NCI-H2029 treated with DMSO at 0.1 percent for 48 hours (cell line): ENCODE measurements at regions not wholly inside any gene's neighbourhood (a gene's known extent, or its start where the extent isn't known, plus 50 kb on each side); places are given as distances from the start of the nearest gene placed in this dataset.

ENCODE experiments used
- DNase-seq: peaks from one replicate; lab custom pipeline; 2025; lab: John Stamatoyannopoulos, UW

- DNase-seq, result no peak
These were observed 309.8 kb downstream of the AHR start for GRCh38 chr7:17608114-17608833.

DNA sequence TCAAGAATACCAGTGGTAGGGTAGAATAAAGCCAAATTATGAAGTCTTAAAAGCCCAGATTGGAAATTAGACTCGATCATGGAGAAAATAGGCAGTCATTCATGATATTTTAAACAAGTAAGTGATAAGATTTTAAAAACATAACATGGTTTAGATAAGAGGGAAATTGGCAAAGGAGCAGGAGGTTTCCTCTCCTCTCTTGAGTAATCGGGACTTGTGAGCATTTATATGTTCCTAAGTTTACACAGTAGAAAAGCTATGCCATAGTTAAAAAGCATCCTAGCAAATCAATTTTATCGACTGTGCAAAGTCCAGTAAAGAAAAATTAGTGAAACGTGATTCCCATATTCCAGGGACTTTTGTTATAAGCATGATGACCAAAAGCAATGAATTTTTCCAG, 313.2 kb downstream of the AHR start:
- no peak for DNase-seq

DNA sequence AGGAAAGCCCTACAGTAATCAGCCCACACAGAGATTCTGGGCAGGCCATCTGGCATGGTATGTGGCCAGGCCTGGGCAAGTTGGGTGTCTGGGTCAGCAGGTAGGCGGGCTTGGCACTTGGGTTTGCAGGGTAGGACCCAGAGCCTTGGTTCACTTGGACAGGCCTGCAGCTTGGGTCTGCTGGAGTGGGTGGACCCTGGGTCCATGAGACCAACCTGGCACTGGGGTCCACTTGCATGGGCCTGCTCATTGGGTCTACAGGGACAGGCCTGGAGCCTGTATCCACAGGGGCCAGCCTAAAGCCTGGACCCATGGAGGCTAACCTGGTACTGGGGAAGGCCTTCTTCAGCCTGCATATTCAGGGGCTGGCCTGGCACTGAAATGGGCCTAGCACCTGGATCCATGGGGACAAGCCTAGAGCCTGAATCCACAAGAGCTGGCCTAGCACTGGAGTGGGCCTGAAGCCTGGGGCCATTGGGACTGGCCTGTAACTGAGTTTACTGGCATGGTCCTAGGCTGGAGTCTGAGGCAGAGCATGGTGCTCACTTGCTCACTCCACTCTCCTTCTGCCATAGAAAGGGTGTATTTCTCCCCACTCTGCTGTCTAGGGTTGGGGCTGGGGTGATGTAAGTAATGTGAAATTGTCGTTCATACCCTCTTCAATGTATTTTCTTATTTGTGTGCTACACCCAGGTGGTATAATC, 315.0 kb downstream of the AHR start:
- no peak for DNase-seq

GRCh38 chr7:17617380-17617779, 318.9 kb downstream of the AHR start:
- DNase-seq, result no peak

- no peak for DNase-seq
These were observed 319.6 kb downstream of the AHR start for GRCh38 chr7:17617857-17618651.

GRCh38 chr7:17618652-17618974, 320.2 kb downstream of the AHR start:
- DNase-seq, result no peak

- no peak for DNase-seq
These were observed 320.9 kb downstream of the AHR start for GRCh38 chr7:17619196-17619818.

- DNase-seq, result no peak
These were observed 319.7 kb downstream of the SNX13 start for GRCh38 chr7:17620566-17620965.

GRCh38 chr7:17622451-17622850, 317.8 kb downstream of the SNX13 start:
- DNase-seq, result no peak

DNA sequence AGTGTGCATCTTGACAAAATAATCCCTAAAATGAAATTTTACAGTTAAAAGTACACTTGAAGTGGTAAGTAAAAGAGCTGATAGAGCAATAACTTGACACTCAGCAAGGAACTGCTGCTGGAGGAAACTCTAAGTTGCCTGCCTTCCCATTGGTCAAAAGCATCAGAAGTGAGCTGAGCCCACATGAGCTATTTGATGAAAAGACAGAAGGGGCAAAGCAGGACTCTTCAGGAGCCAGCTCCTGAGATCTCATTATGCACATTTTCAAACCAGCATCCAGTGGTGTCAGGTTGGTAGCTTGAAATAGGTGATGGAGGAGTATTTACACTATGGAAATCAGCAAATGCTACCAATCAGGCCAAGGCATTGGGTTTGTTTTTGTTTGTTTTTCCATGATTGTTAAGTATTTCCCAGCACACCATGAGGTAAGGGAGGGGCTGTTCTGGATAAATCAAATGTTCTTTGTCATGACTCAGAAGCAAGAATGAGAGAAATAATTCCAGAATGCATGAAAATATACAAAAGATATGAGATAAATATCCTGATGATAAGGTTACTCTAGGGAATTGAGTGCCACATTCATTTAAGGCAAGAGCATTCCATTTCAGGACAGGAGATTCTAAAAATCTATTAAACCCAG, 316.6 kb downstream of the SNX13 start:
- no peak for DNase-seq

DNA sequence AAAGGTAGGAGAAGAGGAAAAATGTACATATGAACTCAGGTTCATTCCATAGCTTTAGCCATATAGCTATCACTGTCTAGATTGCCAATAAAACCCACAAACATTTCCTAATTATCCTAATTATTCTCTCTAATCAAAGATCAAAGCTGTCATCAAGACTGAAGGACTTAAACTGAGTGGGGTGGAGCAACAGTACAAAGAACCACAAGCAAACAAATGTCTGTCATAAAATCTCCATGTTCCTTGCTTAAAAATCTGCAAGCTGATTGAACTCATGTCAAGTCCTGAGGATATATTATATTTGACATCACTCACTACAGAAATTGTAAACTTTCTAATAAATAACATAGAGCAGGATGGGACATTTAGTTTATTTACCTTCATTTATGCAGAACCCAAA, 315.9 kb downstream of the SNX13 start:
- DNase-seq, result no peak

DNA sequence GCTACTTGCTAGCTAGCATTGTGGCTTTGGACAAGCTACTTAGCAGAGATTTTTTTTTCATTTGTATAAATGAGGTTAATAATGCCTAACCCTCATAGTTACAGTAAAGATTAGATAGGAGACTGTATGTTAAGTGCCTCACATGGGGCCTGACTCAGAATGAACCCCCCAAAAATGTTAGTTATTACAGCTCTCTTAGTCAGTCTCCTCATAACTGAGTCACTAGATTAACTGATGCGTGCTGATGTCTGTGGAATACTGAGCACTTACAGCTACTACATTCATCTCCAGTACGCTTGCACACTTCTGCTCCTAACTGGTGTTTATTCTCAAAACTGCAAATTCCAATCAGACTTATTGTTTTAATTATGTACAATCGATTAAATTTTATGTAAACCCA, 315.3 kb downstream of the SNX13 start:
- DNase-seq, result no peak

DNA sequence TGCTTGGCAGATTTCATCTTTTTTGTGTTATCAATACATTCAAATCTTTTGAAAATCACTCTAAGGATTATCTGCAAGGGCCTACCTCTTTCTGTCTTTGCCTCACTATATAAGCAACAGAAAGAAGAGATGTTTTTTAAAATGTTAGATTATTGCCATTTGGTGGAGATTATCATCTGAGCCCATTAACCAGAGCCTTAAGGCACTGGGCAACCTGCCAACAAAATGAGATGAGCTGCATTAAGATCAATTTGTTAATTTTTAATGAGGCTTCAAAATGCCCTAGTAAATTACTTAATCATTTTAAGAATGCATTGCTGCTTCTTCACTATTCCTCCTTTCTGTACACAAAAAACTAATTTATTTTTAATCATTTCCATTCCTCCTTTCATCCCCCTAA, 314.1 kb downstream of the SNX13 start:
- no peak for DNase-seq

DNA sequence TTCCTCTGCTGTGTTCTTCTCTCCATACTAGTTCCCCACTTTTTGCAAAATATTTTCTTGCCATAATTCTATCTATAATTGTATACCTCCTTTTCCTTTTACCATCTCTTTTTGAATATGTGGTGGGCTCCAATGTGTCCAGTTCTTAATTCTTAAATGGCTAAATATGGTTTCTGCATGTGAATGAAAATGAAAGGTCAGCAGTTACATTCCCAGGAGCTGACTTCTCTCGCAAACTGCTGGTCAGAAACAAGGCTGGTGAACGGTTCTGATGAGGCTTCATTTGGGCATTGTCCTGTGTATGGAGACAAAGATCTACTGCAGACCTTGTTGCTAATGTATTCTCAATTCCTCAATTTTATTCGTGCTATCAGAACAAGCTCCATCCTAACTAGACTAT, 309.2 kb downstream of the SNX13 start:
- no peak for DNase-seq

- no peak for DNase-seq
These were observed 307.9 kb downstream of the SNX13 start for GRCh38 chr7:17632384-17632783.

DNA sequence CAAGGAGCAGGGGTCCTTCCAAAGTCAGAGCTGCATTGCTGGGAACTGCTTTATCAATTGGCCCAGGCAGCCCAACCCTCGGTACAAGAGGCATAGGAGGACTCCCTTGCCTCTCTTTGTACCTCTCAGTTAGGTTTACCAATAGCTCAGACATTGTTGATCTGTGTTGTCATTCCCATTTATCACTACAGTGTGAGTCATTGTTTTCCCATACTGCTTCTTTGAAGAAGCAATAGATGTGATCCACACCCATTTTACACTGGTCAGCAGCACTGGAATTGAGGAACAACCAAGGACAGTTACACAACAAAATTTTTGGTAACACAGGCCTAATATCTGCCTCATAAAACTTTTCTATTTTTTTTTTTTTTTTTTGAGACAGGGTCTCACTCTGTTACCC, 307.2 kb downstream of the SNX13 start:
- DNase-seq, result no peak

- no peak for DNase-seq
These were observed 301.6 kb downstream of the SNX13 start for GRCh38 chr7:17638727-17639126.

DNA sequence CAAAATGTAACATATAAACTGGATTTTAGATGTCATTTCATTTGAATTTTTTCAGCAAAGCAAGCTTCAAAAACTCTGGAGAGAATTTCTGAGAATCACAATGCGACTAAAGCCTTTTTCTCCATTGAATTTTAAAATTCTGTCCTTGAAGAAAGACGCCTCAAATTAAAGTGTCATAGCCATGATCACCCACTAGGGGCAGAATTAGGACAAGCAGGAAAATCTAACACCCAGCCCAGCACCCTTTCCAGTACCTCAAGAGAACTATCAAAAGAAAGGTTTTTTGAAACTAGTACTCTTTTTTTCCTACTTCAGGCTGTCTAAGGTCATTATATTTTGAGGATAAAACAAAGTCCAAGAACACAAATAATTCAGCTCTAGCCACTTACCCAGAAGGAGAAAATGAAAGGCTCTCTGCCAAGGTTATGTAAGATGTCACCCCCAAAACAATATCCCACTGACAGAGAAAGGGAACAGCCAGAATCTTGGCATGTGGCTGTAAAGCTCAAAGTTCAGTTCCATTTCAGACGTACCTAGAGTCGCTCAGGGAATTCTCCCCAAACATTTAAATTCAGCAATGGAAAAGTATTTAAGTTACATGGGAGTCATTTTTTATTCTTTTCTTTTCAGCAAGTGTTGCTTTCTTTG, 299.4 kb downstream of the SNX13 start:
- DNase-seq, result no peak

GRCh38 chr7:17645500-17645899, 294.8 kb downstream of the SNX13 start:
- DNase-seq, result no peak

DNA sequence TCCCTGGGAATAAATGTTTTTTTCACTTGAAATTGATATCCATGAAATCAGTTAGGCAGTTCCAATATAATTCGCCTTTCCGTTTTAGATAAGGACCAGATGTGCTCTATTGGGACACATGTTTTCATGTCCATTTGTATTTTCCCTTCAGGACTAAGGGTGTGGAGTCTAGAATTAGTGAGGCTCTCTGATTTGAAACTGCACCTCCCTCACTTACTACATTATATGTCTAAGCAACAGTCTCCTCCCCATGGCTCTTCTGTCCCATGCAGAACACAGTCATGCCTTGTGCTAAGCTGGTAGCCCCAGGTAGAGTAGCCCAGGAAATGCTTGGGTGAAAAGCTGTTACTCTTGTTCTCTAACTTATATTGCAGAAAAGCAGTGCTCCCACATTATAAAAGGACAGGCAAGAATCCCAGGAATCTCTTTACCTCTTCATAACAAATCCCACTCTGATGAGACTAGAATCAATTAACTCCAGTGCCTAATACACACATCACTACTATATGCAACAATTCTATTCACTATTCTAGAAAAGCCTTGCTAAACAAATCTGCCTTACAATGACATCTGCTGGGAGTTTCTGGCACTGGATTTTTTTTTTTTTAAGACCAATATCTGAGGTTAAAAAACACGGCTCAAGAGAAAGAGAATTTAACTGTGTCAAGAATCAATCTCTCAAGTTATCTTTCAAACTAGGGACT, 293.9 kb downstream of the SNX13 start:
- DNase-seq, result no peak

- DNase-seq, result no peak
These were observed 289.0 kb downstream of the SNX13 start for GRCh38 chr7:17651341-17651740.
